NCI-H1694 (cell line): ENCODE measurements at regions not wholly inside any gene's neighbourhood (a gene's known extent, or its start where the extent isn't known, plus 50 kb on each side); places are given as distances from the start of the nearest gene placed in this dataset.
"Not testable (repeated sequence)": the region's sequence is repeated elsewhere in the genome, so short reads cannot be mapped to it uniquely, and the experiment has no call there.

ENCODE experiments used
- DNase-seq: peaks from one replicate; lab custom pipeline; 2025; lab: John Stamatoyannopoulos, UW

DNA sequence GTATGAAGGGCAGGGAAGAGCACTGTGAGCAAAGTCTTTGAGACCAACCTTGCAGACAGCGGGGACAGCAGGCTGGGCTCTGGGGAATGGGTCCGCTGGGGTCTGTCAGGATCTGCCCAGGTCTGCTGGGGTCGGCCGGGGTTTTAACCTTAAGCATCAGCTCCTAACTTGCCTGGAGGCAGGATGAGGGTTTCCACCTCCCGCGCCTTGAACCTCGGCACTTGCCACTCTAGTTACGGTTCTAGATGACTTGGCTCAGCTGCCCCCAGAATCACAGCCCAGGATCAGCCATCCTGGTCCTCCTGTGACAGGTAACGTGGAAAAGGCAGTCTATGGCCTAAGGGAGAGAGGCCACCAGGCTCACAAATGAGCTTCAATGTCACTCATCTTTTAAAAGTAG lies 50.4 kb upstream of the CACUL1 start:
- DNase-seq: no peak

DNA sequence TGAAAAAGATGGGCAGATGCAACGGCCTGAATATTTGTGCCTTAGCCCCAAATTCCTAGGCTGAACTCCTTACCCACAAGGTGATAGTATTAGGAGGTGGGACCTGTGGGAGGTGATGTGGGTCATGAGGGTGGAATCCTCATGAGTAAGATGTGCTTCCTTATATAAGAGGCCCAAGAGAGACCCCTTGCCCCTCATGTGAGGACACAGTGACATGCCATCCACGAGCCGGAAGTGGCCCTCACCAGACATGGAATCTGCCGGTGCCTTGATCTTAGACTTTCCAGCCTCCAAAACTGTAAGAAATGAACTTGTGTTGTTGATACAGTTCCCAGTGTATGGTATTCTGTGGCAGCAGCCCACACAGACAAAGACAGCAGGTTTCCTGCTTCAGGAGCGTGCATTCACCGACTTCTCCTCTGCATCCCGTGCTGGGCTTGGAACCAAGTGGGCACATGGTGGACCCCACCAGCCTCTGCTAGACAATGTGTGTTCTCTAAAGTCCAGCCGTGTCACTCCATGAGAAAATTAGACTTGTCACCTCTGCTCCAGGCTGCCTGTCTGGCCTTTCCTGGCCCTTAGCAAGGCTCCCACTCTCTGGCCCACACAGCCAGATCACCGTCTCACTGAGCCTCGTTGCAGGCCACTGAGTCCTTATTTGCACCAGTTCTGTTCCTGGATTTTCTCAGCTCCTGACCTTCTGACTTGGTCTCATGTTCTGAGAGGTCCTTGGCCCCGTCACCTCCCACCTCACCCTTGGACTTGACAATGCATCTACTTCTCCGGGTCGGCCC lies 52.9 kb upstream of the CACUL1 start:
- no peak for DNase-seq

DNA sequence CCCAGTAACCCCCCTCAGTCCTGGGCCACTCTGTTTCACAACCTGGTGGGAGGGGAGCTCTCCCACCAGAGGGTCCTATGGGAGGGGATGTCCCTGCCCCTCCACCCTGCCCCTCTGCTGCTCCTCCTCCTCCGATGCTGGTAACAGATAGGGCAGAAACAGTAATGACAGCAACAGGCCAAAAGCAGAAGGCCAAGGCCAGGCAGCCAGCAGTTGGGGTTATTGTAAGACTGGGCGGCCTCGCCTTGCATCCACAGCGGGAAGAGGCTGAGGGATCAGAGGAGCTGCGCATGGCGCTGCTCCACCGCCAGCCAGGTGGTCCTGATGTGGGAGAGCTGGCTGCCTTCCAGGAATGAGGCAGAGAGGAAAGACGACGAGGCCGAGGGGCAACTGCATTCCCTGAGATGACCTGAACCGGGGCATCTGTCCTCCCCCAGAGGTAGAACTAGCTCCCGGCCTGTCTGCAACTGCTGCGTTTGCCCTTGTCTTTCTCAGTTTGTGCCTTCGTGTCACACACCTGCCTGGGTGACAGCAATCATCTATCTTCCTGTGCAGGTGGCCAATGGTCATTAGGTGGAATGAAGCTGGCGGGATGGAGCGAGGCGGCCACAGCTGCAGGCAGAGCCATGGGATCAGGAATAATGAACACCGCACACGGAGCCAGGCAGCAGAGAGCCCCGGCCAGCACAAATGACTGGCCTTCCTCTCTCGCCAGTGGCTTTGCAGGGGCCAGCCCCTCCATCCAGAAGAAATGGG lies 54.0 kb upstream of the CACUL1 start:
- no peak for DNase-seq

DNA sequence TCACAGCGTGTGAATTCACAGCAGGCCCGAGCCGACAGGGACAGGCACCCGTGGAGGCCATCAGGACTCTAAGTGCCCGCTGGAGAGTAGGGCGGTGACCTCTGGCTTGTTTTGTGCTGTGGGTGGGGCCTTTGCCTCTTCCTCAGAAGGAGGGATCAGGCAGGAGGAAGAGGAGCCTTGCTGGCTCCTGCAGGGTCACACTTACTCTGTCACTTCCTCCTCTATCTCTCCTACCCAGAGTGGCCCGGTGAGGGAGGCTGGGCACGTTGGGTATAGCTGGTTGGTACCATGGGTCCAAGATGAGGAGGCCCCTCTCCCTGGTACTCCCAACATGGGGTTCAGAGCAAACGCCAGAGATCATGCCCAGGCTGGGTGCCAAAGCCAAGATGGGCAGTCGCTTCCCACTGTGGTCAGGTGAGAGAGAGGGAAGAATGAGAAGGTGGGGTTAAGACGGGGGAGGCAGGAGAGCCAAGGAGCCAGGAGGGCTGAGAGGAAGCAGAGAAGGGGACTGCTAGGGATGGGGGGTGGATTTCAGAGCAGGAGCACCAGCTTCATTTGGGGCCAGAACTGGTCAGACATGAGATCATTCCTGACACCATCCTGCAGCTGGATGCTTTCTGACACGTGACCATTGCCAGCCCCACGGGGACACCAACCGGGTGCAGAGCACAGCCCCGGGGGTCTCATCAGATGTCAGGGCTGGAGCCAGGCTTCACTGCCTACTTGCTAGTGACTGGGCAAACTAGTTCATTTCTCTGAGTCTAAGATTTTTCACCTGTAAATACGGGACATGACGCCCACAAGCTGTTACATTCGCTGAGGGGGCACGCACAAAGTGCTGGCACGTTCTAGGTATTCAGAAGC lies 54.8 kb upstream of the CACUL1 start:
- no peak for DNase-seq

DNA sequence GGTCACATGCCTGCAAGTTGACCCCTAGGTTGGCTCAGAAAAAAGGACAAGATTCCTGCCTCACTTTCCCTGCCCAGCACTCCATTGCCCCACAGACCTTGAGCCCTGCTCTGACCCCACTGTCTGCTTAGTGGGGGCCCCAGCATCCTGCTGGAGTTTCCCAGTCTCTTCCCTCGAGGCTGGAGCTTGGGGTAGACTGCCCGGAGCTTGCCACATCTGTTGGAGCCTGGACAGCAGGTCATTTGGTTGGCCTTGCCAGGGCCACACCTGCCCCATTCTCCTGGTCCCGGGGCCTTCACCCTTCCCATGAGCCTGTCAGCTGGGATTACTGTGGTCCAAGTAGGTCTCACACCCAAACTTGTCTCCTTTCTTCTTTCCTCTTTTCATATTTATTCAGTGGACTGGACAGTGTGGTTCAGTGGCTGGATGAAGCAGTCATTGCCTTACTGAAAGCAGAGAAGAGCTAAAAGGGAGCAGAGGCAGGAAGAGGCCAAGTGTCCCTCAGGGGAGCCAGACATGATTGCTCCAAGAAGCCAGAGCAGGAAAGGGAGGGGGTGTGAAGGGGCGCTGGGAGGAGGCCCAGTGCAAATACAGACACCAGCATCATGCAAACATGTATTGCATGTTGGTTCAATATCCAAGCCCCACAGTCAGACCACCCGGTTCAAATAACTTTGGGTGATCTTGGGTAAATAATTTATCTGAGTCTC lies 56.2 kb upstream of the CACUL1 start:
- DNase-seq: no peak

DNA sequence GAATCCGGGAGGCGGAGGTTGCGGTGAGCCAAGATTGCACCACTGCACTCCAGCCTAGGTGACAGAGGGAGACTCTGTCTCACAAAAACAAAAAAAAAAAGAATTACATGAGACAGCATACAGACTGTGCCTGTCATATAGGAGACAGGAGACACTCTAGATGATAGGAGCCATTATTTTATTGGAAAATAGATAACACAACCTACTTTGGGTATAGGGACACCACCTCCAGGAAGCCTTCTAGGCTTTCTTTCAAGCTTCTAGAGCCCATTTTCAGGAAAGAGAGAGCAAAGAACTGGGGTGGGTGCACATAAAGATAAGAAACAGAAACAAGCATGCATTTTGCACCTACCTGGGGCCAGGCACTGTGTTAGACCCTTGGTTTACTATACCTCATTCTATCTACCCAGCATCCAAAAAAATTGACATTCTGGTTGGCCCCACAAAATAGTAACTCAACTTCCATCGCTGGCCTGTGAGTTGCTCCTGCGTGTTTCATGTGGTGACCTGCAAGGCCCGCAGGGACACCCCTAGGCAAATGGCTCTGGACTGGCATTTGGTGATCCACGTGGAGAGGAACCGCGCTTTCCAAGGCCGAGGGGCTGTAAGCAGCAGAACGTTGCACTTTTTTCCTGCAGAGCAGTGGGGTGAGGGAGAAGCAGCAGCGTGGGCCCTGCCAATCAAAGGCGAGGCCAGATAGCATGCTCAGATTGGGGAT lies 57.1 kb upstream of the CACUL1 start:
- DNase-seq: no peak

DNA sequence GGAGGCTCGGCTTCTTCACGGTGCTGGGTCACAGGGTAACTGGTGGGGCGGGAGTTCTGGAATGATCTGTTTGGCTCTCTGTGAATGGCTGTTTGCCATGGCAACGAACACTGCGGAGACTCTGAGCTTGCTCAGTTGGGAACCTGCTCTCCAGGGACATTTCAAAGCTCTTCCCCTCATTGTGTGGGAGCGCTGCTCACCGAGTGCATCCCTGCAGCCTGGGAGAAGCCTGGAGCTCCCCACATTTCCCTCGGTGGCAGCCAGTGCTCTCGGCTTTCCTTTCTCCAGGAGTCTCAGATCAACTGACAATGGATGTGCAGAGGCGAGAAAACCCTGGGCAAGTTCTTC lies 57.6 kb upstream of the CACUL1 start:
- no peak for DNase-seq

DNA sequence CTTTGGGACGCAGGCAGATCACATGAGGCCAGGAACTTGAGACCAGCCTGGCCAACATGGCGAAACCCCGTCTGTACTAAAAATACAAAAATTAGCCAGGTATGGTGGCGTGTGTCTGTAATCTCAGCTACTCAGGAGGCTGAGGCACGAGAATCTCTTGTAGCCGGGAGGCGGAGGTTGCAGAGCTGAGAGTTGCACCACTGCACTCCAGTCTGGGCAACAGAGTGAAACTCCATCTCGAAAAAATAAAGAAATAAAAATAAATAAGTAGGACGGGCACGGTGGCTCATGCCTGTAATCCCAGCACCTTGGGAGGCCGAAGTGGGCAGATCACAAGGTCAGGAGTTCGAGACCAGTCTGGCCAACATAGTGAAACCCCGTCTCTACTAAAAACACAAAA lies 58.2 kb upstream of the CACUL1 start:
- not testable (repeated sequence) for DNase-seq

DNA sequence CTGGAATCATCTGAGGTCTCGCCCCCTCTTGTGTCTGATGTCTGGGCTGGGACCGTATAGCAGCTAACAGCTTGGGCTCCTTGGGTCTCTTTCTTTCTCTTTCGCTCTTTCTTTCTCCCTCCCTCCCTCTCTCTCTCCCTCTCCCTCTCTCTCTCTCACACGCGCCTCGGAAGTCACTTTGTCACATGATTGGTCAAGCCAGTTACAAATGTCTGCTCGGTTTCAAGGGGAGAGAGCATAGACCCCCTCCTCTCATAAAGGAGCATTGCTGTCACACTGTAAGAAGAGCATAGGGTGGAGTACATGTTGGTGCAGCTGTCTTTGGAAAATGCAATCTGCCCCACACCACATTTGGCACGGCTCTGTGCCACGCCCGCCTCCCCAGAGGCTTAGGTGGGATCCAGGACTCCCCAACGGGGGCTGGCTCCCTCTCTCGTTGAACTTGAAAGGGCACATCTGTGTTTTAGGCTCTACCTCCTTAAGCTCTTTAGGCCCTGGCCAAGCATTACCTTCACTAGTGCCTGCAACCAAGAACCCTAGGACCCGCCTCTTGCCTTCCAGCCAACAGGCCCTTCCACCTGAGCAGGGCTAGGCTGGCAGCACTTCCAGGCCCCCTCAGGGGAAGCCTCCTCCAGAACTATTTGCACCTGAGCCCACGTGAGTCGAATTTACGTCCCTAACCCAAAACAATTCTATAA lies 61.9 kb upstream of the CACUL1 start:
- no peak for DNase-seq

DNA sequence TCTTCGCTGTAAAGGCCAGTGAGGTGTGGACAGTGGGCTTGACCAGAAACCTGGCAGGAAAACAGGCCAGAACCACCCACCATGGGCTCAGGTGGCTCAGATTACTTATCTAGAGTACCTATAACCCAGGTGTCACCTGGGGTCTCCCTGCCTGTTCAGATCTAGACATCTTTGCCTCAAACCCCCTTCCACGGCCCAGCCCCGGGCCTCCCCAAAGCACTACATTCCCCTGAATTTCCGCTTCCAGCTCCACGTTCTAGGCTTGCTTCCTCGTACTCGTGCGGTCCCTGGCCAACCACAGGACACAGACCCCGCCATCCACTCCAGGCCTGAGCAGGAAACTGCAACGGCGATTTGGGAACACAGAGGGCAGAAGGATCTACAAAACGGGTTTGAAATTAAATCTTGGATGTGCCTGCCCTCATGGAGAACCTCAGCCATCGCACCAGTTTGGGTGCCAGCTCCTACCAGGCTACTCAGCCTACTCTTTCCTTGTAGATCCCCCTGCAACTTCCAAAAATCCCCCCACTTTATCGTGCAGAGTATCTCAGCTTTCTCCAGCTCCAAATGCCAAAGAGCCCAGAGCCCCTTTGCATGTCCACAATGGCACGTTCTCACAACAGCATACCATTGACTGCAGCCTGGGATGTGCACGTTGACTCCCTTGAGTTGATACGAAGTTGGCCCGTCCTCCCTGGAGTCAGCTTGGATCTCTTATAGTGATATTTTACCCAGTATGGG lies 62.7 kb upstream of the CACUL1 start:
- DNase-seq: no peak

DNA sequence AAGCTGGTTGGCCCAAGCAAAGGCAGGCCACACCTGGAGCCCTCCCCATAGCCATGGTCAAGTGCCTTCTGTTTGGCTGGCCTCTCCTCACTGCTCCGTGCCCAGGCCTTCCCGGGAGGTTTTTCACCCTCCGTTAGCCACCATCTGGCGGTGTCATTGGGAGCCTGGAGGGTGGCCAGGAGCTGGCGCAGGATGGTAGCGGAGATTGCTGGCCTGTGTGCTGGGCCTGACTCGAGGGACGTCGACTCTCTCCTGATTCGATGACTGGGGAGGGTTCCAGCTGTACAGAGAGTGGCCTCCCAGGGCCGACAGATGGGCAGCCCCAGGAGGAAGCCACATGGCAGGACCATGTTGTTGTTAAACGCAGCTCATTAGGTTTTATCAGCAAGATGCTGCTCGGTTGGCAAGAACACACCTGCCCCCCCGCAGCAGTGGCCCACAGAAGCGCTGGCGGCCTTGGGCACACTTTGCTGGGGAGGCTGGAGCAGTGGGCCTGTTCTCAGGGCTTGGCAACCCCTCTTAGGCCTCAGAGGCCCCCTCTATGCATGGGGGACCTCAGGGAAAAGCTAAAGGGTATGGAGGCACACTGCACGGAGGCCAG lies 64.0 kb upstream of the CACUL1 start:
- peak; percentile 79 for DNase-seq

DNA sequence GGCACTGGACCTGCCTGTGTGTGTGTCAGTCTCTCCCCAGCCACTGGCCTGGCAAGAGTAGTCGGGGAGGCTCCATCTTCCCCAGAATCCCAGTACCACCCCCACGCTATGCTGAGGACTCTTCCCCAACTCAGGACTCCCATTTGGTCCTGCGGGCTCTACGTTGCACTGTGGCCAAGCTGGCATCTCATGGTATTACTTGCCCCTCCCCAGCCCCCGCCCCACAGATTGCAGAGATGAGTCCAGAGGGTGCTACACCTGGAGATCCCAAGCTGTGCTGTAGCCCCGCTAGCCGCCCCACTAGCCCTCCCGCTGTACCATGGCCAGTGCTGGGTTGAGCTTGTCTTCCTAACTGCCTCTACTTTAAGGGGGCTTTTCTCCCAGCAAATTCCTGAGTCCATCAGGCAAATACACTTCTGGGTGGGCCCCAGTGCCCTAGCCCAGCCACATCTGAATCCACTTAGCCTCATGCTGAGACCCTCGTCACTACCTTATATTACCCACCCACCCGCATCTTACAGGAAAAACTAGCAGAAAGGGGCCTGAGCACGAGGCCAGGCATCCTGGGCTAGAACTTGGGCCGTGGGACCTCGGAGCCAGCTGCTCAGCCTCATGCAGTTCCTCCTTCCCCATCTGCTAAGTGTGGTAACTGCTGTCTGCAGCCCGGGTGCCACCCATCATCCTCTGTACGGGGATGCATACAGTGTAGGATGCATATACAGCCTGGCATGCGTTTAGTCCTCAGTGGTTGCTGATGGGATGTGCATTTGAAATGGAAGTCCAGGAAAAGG lies 65.8 kb upstream of the CACUL1 start:
- DNase-seq: peak; percentile 18

DNA sequence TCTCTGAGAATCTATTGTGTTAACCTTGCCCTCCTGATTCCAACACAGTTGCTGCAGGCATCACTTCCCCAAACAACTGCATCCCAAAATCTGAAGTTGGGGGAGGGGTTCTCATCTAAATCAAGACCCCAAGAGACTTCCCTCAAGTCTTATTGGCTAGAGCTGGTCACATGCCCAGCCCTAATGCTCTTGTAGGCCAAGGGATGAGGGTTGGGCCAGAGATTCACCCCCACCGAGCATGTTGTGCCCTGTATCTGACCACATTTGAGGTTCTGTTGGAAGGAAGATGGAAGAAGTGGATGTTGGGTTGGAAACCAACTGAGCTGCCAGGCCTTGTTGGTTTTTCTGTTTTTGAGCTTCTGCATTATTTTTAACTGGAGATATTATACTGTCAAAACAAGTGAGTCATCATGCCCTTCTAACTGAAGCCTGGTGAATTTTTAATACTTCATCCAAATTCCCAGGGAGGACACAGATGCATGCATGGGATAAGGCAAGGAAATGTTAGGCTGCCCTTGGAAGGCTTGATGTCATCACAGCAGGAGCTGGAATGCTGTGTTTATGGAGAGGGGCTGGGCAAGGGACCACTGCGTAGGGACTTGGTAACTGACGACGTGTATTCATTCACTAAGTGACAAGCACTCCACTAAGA lies 68.6 kb upstream of the CACUL1 start:
- no peak for DNase-seq

DNA sequence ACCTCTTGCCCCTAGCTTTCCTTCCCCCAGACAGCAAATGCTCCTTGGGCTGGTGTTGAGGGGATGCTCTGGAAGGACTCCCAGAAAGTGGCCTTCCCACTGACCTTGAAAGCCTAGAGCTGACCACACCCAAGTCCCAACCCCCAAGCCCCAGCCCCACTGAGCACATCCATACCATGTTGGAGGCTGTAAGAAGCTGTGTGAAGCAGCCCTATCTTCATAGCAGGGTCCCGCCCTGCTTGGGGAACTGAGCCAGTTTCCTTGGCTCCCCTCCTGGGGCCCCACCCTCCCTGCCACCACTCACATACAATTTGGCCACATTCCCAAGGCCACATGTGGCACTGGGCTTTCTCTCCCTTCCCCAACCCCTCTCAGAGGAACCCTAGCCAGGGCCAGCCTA lies 72.3 kb upstream of the CACUL1 start:
- no peak for DNase-seq

DNA sequence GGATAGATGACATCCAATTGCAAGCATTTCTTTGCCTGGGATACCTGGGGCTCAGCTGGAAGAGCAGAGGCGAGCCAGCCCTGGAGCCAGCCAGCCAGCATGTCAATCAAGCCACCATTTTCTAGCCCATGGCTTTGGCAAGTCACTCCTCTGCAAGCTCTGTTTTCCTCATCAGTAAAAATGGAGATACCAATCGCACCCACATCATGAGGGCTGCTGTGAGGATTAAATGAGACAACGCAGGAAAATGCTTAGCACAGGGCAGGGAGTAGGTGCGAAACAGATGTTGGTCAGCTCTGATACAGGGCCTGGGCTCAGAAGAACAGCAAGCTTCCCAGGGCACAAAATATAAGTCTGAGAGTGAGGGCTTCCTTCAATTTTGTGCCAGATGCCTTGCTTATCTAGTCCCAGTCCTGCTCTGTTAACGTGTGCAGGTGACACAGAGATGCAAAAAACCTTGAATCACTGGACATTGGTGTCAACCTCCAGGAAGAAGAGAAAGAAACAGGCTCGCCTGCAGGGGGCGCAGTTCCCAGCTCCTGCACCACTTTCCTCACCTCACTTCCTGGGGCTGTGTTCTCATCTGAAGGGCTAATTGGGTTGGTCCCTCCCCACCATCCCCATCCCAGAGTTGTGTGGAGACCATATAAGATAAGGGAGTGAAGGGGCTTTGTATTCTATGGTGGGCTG lies 72.8 kb upstream of the CACUL1 start:
- no peak for DNase-seq

DNA sequence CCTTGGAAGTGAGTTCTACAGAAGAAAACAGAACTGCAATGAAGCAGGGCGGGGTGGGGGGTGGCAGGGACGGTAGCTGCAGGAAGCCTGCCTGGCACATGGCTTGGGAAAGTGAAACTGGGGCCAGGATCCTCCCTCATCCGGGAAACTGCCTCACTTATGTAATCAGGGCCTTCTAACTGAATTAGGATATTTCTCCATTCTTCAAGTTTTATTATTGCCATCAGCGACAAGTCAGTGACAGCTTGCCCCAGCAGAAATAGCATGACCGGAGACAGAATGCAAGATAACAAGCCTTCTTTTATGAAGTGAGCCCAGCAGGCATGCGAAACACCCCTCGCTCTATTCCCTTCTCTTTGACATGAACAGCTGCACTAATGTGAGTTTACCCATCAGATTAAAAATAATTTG lies 77.5 kb upstream of the CACUL1 start:
- DNase-seq: peak; percentile 18

DNA sequence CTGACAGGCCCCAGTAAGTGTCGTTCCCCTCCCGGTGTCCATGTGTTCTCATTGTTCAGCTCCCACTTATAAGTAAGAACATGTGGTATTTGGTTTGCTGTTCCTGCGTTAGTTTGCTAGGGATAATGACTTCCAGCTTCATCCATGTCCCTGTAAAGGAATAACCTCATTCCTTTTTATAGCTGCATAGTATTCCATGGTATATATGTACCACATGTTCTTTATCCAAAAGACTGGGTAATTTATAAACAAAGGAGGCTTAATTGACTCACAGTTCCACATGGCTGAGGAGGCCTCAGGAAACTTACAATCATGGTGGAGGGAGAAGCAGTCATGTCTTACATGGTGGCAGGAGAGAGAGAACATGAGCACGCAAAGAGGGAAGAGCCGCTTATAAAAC lies 79.6 kb upstream of the CACUL1 start:
- DNase-seq: not testable (repeated sequence)
